Left lung (tissue), 4 donors: ENCODE measurements at regions not wholly inside any gene's neighbourhood (a gene's known extent, or its start where the extent isn't known, plus 50 kb on each side); places are given as distances from the start of the nearest gene placed in this dataset.

Experiments used
- ATAC-seq: fragments of 200-7000 bp; cut with Tn5 transposase; one replicate; pipeline ENCODE4 v1.9.1; 2020; ENCODE audit warnings: moderate library complexity
- DNase-seq, 4 donors: peaks; one replicate each; pipeline ENCODE4 v3.0.0-alpha.2; 2013 to 2020
- H3K27ac ChIP-seq, 2 donors: fragments of 200-600 bp; sonication (generic) in 1 of 2; one replicate each; pipeline versions ENCODE4 v1.5.0 to v1.8.0; 2020 to 2021
- H3K27me3 ChIP-seq, 2 donors: fragments of 200-600 bp; sonication (generic) in 1 of 2; one replicate each; pipeline versions ENCODE4 v1.5.0 to v1.8.0; 2020 to 2021
- H3K36me3 ChIP-seq, 2 donors: fragments of 200-600 bp; sonication (generic) in 1 of 2; one replicate each; pipeline versions ENCODE4 v1.5.0 to v1.8.0; 2020 to 2021
- H3K4me1 ChIP-seq, 2 donors: fragments of 200-600 bp; one replicate each; pipeline ENCODE4 v1.8.0; 2021
- H3K4me3 ChIP-seq, 2 donors: fragments of 200-600 bp; sonication (generic) in 1 of 2; one replicate each; pipeline versions ENCODE4 v1.5.0 to v1.8.0; 2020 to 2021; ENCODE audit warnings: mild to moderate bottlenecking in 1 of 2
- H3K9me3 ChIP-seq, 2 donors: fragments of 200-600 bp; sonication (generic) in 1 of 2; one replicate each; pipeline versions ENCODE4 v1.5.0 to v1.8.0; 2020 to 2021
- CTCF ChIP-seq, 2 donors: fragments of 200-600 bp; sonication (generic) in 1 of 2; IDR thresholded peaks; one replicate each; pipeline versions ENCODE4 v1.5.0 to v1.8.0; 2021; ENCODE audit warnings: antibody characterized with exemption in 2 of 2
- intact Hi-C, 2 donors: fragments of 100-400 bp; cut with DNase I; formaldehyde crosslinking; loops; one replicate each; pipeline versions ENCODE4 v1.11.2 to v1.14.2; 2022
- donor health status: DM: no; HTN: yes; CAD: no.
- donor health status: DM: no; HTN: no; CAD: no.

DNA sequence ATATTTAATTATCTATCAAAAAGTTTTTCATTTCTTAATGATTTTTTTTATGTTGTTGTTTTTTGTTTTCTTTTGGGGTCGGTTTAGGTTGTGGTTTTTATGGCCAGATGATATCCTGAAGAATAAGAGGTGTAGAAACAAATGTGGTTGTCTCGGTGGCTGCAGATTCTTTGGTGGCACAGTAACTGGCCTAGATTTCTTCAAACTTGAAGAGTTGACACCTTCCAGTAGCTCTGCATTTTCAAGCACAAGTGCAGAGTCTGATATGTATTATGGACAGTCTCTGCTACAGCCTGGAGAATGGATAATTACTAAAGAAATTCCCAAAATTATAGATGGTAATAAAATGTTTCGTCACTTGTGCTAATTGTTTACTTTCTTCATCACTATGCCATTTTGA lies 82.6 kb downstream of the BLTP1 start:
- no peaks in the 10 kb centered on the region for H3K9me3 ChIP-seq
- H3K4me3 ChIP-seq = no peak overlapping the region
- no peaks in the 10 kb centered on the region for H3K4me1 ChIP-seq
- no peak overlapping the region for H3K27ac ChIP-seq
- intact Hi-C loops = no loop called here
- no peak for ATAC-seq
- peaks cover 0 to 58% of the 10 kb centered on the region in 2 donors for H3K36me3 ChIP-seq
- DNase-seq = no peak
- no peaks in the 10 kb centered on the region for H3K27me3 ChIP-seq
- no peak for TF ChIP-seq CTCF (IDR thresholded peaks at IDR 0.05)

- DNase-seq = no peak
- no peak for TF ChIP-seq CTCF (IDR thresholded peaks at IDR 0.05)
- no peak overlapping the region for H3K4me3 ChIP-seq
- intact Hi-C loops = no loop called here
- H3K36me3 ChIP-seq = peaks cover 0 to 55% of the 10 kb centered on the region in 2 donors
- no peak overlapping the region for H3K27ac ChIP-seq
- no peaks in the 10 kb centered on the region for H3K4me1 ChIP-seq
- ATAC-seq = no peak
- H3K9me3 ChIP-seq = no peaks in the 10 kb centered on the region
- H3K27me3 ChIP-seq = no peaks in the 10 kb centered on the region
Measured at GRCh38 chr4:122243785-122244184, 91.7 kb downstream of the BLTP1 start.

- Histone ChIP-seq H3K36me3 (peaks cover 0 to 53% of the 10 kb centered on the region in 2 donors), H3K27me3 (no peaks in the 10 kb centered on the region), H3K4me1 (no peaks in the 10 kb centered on the region), H3K9me3 (no peaks in the 10 kb centered on the region), H3K27ac (no peak overlapping the region), H3K4me3 (no peak overlapping the region)
- no peak for TF ChIP-seq CTCF (IDR thresholded peaks at IDR 0.05)
- intact Hi-C loops = no loop called here
- no peak for ATAC-seq
- no peak for DNase-seq
Measured at GRCh38 chr4:122244764-122245163, 92.6 kb downstream of the BLTP1 start.

DNA sequence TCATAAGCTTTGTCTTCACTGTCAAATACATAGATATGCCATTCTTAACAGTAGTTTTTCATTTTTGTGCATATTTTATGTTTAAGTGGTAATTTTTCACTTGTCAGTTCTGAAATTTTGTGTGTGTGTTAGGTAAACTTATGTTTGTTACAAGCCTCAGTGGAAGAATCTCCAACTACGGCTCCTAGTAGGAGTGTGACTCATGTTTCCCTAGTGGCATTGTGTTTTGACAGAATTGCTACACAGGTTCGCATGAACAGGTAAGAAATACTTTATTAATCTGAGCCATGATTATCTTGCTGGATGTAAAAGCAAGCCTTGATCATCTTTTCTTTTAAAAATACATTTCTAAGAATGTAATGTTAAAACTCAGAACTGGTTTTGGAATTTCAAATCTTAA lies 94.4 kb downstream of the BLTP1 start:
- Histone ChIP-seq H3K4me1 (no peaks in the 10 kb centered on the region), H3K27ac (no peak overlapping the region), H3K27me3 (no peaks in the 10 kb centered on the region), H3K36me3 (peaks cover 0 to 64% of the 10 kb centered on the region in 2 donors), H3K9me3 (no peaks in the 10 kb centered on the region), H3K4me3 (no peak overlapping the region)
- ATAC-seq (no peak), DNase-seq (no peak)
- intact Hi-C loops = no loop called here
- TF ChIP-seq CTCF (IDR thresholded peaks at IDR 0.05) = no peak

- no peaks in the 10 kb centered on the region for H3K4me1 ChIP-seq
- ATAC-seq (no peak), DNase-seq (no peak)
- H3K9me3 ChIP-seq = no peaks in the 10 kb centered on the region
- intact Hi-C loops = no loop called here
- H3K4me3 ChIP-seq = no peak overlapping the region
- peaks cover 0 to 92% of the 10 kb centered on the region in 2 donors for H3K36me3 ChIP-seq
- no peak for TF ChIP-seq CTCF (IDR thresholded peaks at IDR 0.05)
- H3K27ac ChIP-seq = no peak overlapping the region
- no peaks in the 10 kb centered on the region for H3K27me3 ChIP-seq
Measured at GRCh38 chr4:122249357-122249756, 97.2 kb downstream of the BLTP1 start.
